Type B pancreatic cell (in vitro differentiated cells): ENCODE measurements at regions not wholly inside any gene's neighbourhood (a gene's known extent, or its start where the extent isn't known, plus 50 kb on each side); places are given as distances from the start of the nearest gene placed in this dataset.

ENCODE experiments used
- DNase-seq: peaks from one replicate; pipeline ENCODE4 v3.0.0; 2021; ENCODE audit warnings: mixed read lengths; ENCODE audit not compliant: unreplicated experiment; ENCODE audit errors: extremely low spot score
- H3K27ac Mint-ChIP-seq: 2 replicates; pipeline ENCODE4 v1.8.0; 2021; ENCODE audit warnings: mild to moderate bottlenecking, mixed read lengths
- H3K27me3 Mint-ChIP-seq: 2 replicates; pipeline ENCODE4 v1.8.0; 2021; ENCODE audit warnings: mixed read lengths
- H3K36me3 Mint-ChIP-seq: 2 replicates; pipeline ENCODE4 v1.8.0; 2021; ENCODE audit warnings: mixed read lengths
- H3K4me1 Mint-ChIP-seq: one replicate; pipeline ENCODE4 v1.8.0; 2021; ENCODE audit warnings: mixed read lengths; ENCODE audit not compliant: unreplicated experiment
- H3K4me3 Mint-ChIP-seq: 2 replicates; pipeline ENCODE4 v1.8.0; 2021; ENCODE audit warnings: mild to moderate bottlenecking, mixed read lengths
- H3K9me3 Mint-ChIP-seq: 2 replicates; pipeline ENCODE4 v1.8.0; 2021; ENCODE audit warnings: mixed read lengths
- CTCF ChIP-seq: fragments of 200-600 bp; sonication (generic); conservative IDR thresholded peaks from 2 replicates; pipeline ENCODE4 v1.5.0; 2021; ENCODE audit warnings: antibody characterized with exemption, mild to moderate bottlenecking

- no peaks in the 10 kb centered on the region for H3K9me3 Mint-ChIP-seq
- no peak for TF ChIP-seq CTCF
- no peaks in the 10 kb centered on the region for H3K36me3 Mint-ChIP-seq
- H3K4me1 Mint-ChIP-seq: peaks cover 15% of the 10 kb centered on the region
- DNase-seq: no peak
- no peaks in the 10 kb centered on the region for H3K27me3 Mint-ChIP-seq
- H3K27ac Mint-ChIP-seq: no peak overlapping the region
- H3K4me3 Mint-ChIP-seq: no peak overlapping the region
Observed at GRCh38 chr12:18868717-18869116, 130.8 kb downstream of the CAPZA3 start.

DNA sequence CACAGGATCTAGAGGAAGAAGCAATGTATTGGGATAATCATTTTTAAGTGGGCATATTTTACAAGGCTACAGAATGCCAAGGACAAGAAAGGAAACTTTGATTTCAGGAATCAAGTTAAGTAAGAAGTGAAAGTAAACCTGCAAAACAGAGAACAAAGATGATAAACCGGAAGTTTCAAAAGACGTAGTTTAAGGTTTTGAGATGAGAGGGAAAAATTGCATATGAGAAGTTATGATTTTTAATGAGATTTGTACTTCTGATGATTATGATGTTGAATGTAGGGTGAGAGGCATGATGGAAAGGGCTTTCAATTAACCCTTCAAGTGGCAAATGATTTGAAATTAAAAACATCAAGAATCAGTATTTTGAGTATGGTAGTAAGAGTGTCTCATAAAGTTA, 134.9 kb downstream of the CAPZA3 start:
- no peak for TF ChIP-seq CTCF
- H3K36me3 Mint-ChIP-seq: no peaks in the 10 kb centered on the region
- no peaks in the 10 kb centered on the region for H3K9me3 Mint-ChIP-seq
- peaks cover 5% of the 10 kb centered on the region for H3K27me3 Mint-ChIP-seq
- no peak for DNase-seq
- H3K4me3 Mint-ChIP-seq: no peak overlapping the region
- H3K27ac Mint-ChIP-seq: no peak overlapping the region
- peaks cover 12% of the 10 kb centered on the region for H3K4me1 Mint-ChIP-seq

DNA sequence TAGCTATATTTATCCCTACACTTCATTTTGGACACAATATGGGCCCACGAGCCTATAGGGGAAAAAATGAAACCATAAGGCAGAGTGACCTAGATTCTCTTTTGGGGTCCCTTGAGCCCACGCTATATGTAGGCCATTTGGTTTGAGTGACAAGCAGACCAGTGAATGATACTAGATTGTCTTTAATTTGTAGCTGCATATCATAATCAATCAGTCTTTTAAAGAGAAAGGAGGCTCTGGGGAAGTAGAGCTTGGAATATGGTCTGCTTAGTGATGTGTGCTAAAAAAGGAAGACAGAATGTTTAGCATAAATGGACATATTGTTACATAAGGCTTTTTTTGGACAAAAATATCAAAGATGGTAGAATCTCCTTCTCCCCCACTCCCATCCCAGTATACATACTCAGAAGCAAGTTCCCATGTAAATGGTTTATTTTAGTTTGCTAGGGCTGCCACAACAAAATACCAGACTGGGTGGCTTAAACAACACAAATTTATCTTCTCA, 140.8 kb downstream of the CAPZA3 start:
- Mint-ChIP-seq H3K36me3 (no peaks in the 10 kb centered on the region), H3K4me1 (no peaks in the 10 kb centered on the region), H3K27me3 (peaks cover 5% of the 10 kb centered on the region), H3K27ac (no peak overlapping the region), H3K9me3 (no peaks in the 10 kb centered on the region), H3K4me3 (no peak overlapping the region)
- TF ChIP-seq CTCF: no peak
- no peak for DNase-seq

DNA sequence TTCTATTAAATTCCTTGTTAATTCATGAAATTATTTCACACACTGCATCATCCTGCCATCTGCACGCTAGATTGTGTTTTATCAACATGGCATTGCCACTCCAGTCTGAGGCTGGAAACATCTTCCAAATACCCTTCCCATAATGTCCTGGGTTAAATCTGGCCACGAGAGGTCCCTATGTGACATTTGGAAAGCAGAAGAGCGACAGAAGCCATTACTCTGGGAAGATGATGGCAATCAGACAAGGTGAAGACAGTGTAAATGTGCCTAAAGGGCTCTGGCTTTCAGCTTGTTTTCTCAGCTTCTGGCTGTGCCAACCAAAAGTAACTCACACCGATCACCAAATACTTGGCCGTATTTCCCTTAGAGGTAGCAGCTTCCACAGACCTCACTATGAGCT, 144.8 kb downstream of the CAPZA3 start:
- TF ChIP-seq CTCF: no peak
- DNase-seq: no peak
- H3K36me3 Mint-ChIP-seq: no peaks in the 10 kb centered on the region

DNA sequence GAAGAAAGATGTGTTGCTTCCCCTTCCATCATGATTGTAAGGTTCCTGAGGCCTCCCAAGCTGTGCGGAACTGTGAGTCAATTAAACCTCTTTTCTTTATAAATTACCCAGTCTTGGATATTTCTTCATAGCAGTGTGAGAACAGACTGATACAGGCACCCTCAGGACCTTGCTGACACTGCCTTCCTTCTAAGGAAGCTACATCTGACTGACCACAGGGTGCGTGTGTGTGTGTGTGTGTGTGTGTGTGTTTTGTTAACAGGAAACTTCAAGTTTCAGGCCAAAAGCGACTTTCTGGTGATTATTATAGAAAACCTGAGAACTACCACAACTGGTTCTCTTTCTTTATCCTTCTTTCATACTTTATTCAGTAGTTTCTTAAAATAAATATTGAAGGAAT, 149.0 kb downstream of the CAPZA3 start:
- peaks cover 10% of the 10 kb centered on the region for H3K27me3 Mint-ChIP-seq
- no peaks in the 10 kb centered on the region for H3K9me3 Mint-ChIP-seq
- H3K27ac Mint-ChIP-seq: no peak overlapping the region
- peaks cover 3% of the 10 kb centered on the region for H3K36me3 Mint-ChIP-seq
- H3K4me3 Mint-ChIP-seq: no peak overlapping the region
- no peaks in the 10 kb centered on the region for H3K4me1 Mint-ChIP-seq
- no peak for DNase-seq
- TF ChIP-seq CTCF: no peak

More for the DNA sequence above, 144.8 kb downstream of the CAPZA3 start:
- Mint-ChIP-seq H3K9me3 (no peaks in the 10 kb centered on the region), H3K27ac (no peak overlapping the region), H3K4me3 (no peak overlapping the region), H3K27me3 (peaks cover 4% of the 10 kb centered on the region), H3K4me1 (no peaks in the 10 kb centered on the region)

DNA sequence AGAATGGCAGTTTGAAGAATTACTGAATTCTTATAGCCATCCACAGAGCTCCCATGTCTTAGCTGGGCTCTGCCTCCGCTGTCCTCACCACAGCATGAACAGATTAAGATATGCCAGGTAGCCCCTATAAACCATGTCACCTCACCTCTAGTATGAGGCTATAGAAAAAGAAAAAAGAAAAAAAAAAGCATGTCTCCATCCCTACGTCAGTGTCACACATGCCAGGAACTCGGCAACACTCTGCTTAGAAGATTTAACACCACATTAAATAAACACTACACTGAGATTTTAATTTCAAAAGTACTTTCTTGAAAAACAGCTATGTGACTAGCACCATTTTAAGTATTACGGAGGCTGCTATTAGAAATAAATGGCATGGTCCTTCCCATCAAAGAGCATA, 149.4 kb downstream of the CAPZA3 start:
- Mint-ChIP-seq H3K4me1 (no peaks in the 10 kb centered on the region), H3K4me3 (no peak overlapping the region), H3K27me3 (peaks cover 10% of the 10 kb centered on the region), H3K27ac (no peak overlapping the region), H3K36me3 (peaks cover 3% of the 10 kb centered on the region), H3K9me3 (no peaks in the 10 kb centered on the region)
- TF ChIP-seq CTCF: no peak
- DNase-seq: no peak
